Small intestine (tissue), 7 donors: ENCODE measurements at regions not wholly inside any gene's neighbourhood (a gene's known extent, or its start where the extent isn't known, plus 50 kb on each side); places are given as distances from the start of the nearest gene placed in this dataset.
A peak's percentile ranks its signal among the peaks of the same experiment; 100 is the strongest.

Source experiments
- DNase-seq, 2 donors: peaks; one replicate each; pipeline versions ENCODE4 v3.0.0 to v3.0.0-alpha.2; 2013
- FAIRE-seq: peaks from 2 replicates; lab custom pipeline; 2012; peaks lifted over from hg19 to GRCh38; lab: Jason Lieb, UNC
- H3K27ac ChIP-seq, 3 donors: one replicate each; pipeline ENCODE4 v1.5.1; 2013; ENCODE audit warnings: low read length in 2 of 3, mild to moderate bottlenecking in 2 of 3, control low read depth in 1 of 3, inconsistent platforms in 1 of 3, low read depth in 1 of 3, moderate library complexity in 1 of 3
- H3K27me3 ChIP-seq, 3 donors: one replicate each; pipeline ENCODE4 v1.6.1; 2013; ENCODE audit warnings: low read length in 3 of 3, inconsistent platforms in 1 of 3; ENCODE audit not compliant: control insufficient read depth in 3 of 3, insufficient read depth in 3 of 3
- H3K36me3 ChIP-seq, 3 donors: one replicate each; pipeline ENCODE4 v1.6.1; 2013; ENCODE audit warnings: low read length in 3 of 3, inconsistent platforms in 1 of 3, low read depth in 1 of 3, mild to moderate bottlenecking in 1 of 3, moderate library complexity in 1 of 3; ENCODE audit not compliant: control insufficient read depth in 3 of 3, insufficient read depth in 2 of 3
- H3K4me1 ChIP-seq, 3 donors: one replicate each; pipeline ENCODE4 v1.6.1; 2013; ENCODE audit warnings: low read length in 2 of 3, inconsistent platforms in 1 of 3, low read depth in 1 of 3, mild to moderate bottlenecking in 1 of 3, moderate library complexity in 1 of 3; ENCODE audit not compliant: control insufficient read depth in 3 of 3, insufficient read depth in 2 of 3
- H3K4me3 ChIP-seq, 3 donors: one replicate each; pipeline ENCODE4 v1.5.1; 2013; ENCODE audit warnings: low read length in 3 of 3, control low read depth in 1 of 3, inconsistent platforms in 1 of 3, low read depth in 1 of 3, mild to moderate bottlenecking in 1 of 3, moderate library complexity in 1 of 3
- H3K9me3 ChIP-seq, 2 donors: one replicate each; pipeline ENCODE4 v1.6.1; 2013; ENCODE audit warnings: low read depth in 1 of 2, low read length in 1 of 2; ENCODE audit not compliant: control insufficient read depth in 2 of 2, insufficient read depth in 1 of 2
- WGBS, 3 donors: extraction: QIAGEN DNeasy Blood & Tissue Kit; methylation state at CpG; one replicate each; pipeline ENCODE4 v1.1.7; 2013; 5-methylcytosine and 5-hydroxymethylcytosine counted together
- donor health status: healthy with polysubstance abuse.
- donor health status: control.
- donor health status: control.
- donor health status: Bipolar disorder and iron deficiency.
- donor health status: healthy.

GRCh38 chr6:150719099-150719766 lies 119.5 kb downstream of the PLEKHG1 start:
- peaks cover 0 to 5% (median 0%) of the 10 kb centered on the region in 3 donors for H3K4me1 ChIP-seq
- H3K36me3 ChIP-seq, result no peaks in the 10 kb centered on the region
- 64 to 78% (median 77%) methylated on average over 7 of the region's 7 CpGs for WGBS, 3 donors
- FAIRE-seq (no peak), DNase-seq (no peak)
- H3K27ac ChIP-seq, result no peak overlapping the region
- H3K9me3 ChIP-seq, result no peaks in the 10 kb centered on the region
- no peak overlapping the region for H3K4me3 ChIP-seq
- H3K27me3 ChIP-seq, result no peaks in the 10 kb centered on the region

- H3K4me3 ChIP-seq, result no peak overlapping the region
- no peaks in the 10 kb centered on the region for H3K27me3 ChIP-seq
- no peaks in the 10 kb centered on the region for H3K9me3 ChIP-seq
- 51 to 77% (median 68%) methylated on average over 1 of the region's 1 CpG for WGBS, 3 donors
- H3K36me3 ChIP-seq, result no peaks in the 10 kb centered on the region
- no peak overlapping the region for H3K27ac ChIP-seq
- no peak for FAIRE-seq
- DNase-seq, result no peak
- peaks cover 0 to 5% (median 0%) of the 10 kb centered on the region in 3 donors for H3K4me1 ChIP-seq
These were observed 120.1 kb downstream of the PLEKHG1 start for GRCh38 chr6:150719831-150720230.

- H3K27ac ChIP-seq, result no peak overlapping the region
These were observed 121.1 kb downstream of the PLEKHG1 start for GRCh38 chr6:150720774-150721233.

GRCh38 chr6:150721418-150722266 lies 122.0 kb downstream of the PLEKHG1 start:
- Histone ChIP-seq H3K9me3 (no peaks in the 10 kb centered on the region), H3K4me3 (no peak overlapping the region), H3K27me3 (no peaks in the 10 kb centered on the region), H3K4me1 (peaks cover 0 to 5% (median 0%) of the 10 kb centered on the region in 3 donors), H3K36me3 (no peaks in the 10 kb centered on the region), H3K27ac (no peak overlapping the region)
- DNase-seq, result no peak
- peak; percentile 51 for FAIRE-seq
- WGBS, 3 donors, result 92 to 97% (median 92%) methylated on average over 11 of the region's 11 CpGs

More at GRCh38 chr6:150720774-150721233, 121.1 kb downstream of the PLEKHG1 start:
- FAIRE-seq (no peak), DNase-seq (peak in 1 of 2 donors; percentile 39)
- H3K4me3 ChIP-seq, result no peak overlapping the region
- 6 to 25% (median 24%) methylated on average over 5 of the region's 5 CpGs for WGBS, 3 donors
- no peaks in the 10 kb centered on the region for H3K27me3 ChIP-seq
- no peaks in the 10 kb centered on the region for H3K36me3 ChIP-seq
- H3K4me1 ChIP-seq, result peaks cover 0 to 5% (median 0%) of the 10 kb centered on the region in 3 donors
- no peaks in the 10 kb centered on the region for H3K9me3 ChIP-seq

- Histone ChIP-seq H3K27ac (no peak overlapping the region), H3K36me3 (no peaks in the 10 kb centered on the region), H3K9me3 (no peaks in the 10 kb centered on the region), H3K27me3 (no peaks in the 10 kb centered on the region), H3K4me1 (peaks cover 0 to 5% (median 0%) of the 10 kb centered on the region in 3 donors), H3K4me3 (no peak overlapping the region)
- 75 to 93% (median 82%) methylated on average over 9 of the region's 9 CpGs for WGBS, 3 donors
- FAIRE-seq, result no peak
- DNase-seq, result no peak
These were observed 123.1 kb downstream of the PLEKHG1 start for GRCh38 chr6:150722614-150723344.

GRCh38 chr6:150723345-150723658 lies 123.6 kb downstream of the PLEKHG1 start:
- no peak overlapping the region for H3K27ac ChIP-seq
- no peak for DNase-seq
- H3K9me3 ChIP-seq, result no peaks in the 10 kb centered on the region
- peaks cover 0 to 5% (median 0%) of the 10 kb centered on the region in 3 donors for H3K4me1 ChIP-seq
- H3K36me3 ChIP-seq, result no peaks in the 10 kb centered on the region
- H3K27me3 ChIP-seq, result no peaks in the 10 kb centered on the region
- no peak for FAIRE-seq
- H3K4me3 ChIP-seq, result no peak overlapping the region

GRCh38 chr6:150723857-150724256 lies 124.2 kb downstream of the PLEKHG1 start:
- DNase-seq, result no peak
- Histone ChIP-seq H3K36me3 (no peaks in the 10 kb centered on the region), H3K9me3 (no peaks in the 10 kb centered on the region), H3K4me1 (peaks cover 0 to 5% (median 0%) of the 10 kb centered on the region in 3 donors), H3K27me3 (no peaks in the 10 kb centered on the region), H3K4me3 (no peak overlapping the region), H3K27ac (no peak overlapping the region)
- WGBS, 3 donors, result 81 to 95% (median 82%) methylated on average over 2 of the region's 2 CpGs
- FAIRE-seq, result no peak

- no peak for FAIRE-seq
- Histone ChIP-seq H3K27ac (no peak overlapping the region), H3K9me3 (no peaks in the 10 kb centered on the region), H3K27me3 (no peaks in the 10 kb centered on the region), H3K36me3 (no peaks in the 10 kb centered on the region), H3K4me1 (peaks cover 0 to 4% (median 0%) of the 10 kb centered on the region in 3 donors), H3K4me3 (no peak overlapping the region)
- WGBS, 3 donors, result 79 to 89% (median 89%) methylated on average over 1 of the region's 1 CpG
- no peak for DNase-seq
These were observed 126.1 kb downstream of the PLEKHG1 start for GRCh38 chr6:150725795-150726194.
